NCI-H69 (cell line): ENCODE measurements at regions not wholly inside any gene's neighbourhood (a gene's known extent, or its start where the extent isn't known, plus 50 kb on each side); places are given as distances from the start of the nearest gene placed in this dataset.

Experiments
- DNase-seq: peaks from one replicate; lab custom pipeline; 2025; lab: John Stamatoyannopoulos, UW

DNA sequence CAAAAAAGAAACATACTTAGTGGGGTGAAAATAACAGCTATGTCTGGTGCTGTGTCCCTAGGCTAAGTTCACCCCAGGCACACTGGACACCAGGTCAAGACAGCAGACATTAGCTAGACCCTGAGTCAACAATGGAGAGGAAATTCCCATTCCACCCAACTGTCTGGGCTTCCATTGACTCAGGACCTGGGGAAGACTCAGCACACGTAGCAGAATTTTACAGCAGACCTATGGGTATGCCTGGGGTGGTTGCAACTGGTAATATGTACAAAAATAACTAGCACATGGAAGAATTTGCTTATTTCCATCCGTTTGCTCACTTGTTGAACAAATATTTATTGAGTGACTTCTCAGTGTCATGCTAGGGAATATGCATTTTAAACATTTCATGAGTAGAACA is 117.0 kb downstream of the GAS1 start:
- no peak for DNase-seq

DNA sequence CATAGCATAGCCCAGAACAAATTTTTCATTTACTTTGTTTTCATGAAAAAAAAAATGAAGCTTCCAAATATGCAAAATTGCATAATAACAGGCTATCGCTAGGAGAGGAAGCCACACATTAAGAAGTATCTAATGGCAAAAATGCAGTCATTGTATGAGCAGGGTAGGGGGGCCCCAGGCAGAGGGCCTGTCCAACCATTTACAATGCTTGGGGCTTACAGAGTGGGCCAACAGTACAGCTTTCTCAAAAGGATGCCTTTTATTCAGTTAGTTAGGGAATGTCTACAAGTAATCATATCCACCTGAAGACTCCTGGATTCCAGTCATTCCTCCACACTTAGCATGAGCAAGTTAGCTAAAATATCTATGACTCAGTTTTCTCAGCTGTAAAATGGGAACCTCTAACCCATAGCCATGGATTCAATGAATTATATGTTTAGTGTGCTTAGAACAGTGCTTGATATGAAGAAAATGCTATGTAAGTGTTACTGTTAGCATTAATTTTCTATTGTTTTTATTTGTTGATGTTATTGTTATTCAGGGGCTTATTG is 117.7 kb downstream of the GAS1 start:
- no peak for DNase-seq

DNA sequence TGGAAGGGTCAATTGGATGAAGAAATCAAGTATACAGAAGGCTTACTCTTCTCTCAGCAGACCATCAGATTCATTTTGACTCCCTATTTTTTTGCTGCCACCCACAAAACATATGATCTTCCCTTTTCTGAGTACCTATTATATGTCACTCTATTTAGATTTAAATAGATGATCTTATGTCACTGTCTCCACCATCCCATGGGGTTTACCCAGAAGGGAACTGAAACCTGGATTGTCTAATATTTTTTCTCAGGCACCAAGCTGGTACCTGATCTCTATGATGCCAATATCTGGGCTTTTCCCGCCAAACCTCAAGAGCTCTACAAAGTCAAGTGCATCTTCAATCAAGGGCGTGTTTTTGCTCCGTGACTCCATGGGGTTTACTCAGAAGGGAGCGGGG is 118.7 kb downstream of the GAS1 start:
- DNase-seq: no peak

DNA sequence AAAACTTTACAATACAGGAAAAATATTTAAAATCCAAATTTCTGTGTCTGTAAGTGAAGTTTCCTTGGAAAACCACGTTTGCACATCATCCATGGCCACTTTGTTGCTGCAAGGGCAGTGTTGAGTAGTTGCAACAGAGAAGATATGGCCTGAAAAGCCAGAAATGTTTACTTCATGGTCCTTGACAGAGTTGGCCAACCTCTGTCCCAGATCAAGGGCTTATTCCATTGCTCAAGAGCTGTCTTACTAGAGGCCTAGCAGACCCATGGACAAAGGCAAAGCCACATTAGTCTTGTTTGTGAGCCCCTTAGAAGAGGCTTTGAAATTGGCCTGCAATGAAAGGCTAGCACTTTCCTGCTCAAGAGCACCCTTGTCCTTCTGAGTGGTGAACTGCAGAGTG is 119.4 kb downstream of the GAS1 start:
- DNase-seq: no peak

DNA sequence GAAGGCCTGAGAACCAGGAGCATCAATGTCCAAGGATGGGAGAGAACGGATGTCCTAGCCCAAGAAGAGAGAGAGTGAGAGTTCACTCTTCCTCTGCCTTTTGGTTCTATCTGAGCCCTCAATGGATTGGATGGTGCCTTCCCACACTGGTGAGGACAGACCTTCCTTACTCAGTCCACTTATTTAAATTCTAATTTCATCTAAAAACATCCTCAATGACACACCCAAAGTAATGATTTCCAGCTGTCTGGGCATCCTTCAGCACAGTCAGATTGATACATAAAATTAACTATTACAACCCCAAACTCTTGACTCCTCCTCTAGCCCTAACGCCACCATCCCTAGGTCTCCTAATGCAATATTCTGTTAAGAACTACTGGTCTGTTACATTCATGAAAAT is 122.0 kb downstream of the GAS1 start:
- no peak for DNase-seq

DNA sequence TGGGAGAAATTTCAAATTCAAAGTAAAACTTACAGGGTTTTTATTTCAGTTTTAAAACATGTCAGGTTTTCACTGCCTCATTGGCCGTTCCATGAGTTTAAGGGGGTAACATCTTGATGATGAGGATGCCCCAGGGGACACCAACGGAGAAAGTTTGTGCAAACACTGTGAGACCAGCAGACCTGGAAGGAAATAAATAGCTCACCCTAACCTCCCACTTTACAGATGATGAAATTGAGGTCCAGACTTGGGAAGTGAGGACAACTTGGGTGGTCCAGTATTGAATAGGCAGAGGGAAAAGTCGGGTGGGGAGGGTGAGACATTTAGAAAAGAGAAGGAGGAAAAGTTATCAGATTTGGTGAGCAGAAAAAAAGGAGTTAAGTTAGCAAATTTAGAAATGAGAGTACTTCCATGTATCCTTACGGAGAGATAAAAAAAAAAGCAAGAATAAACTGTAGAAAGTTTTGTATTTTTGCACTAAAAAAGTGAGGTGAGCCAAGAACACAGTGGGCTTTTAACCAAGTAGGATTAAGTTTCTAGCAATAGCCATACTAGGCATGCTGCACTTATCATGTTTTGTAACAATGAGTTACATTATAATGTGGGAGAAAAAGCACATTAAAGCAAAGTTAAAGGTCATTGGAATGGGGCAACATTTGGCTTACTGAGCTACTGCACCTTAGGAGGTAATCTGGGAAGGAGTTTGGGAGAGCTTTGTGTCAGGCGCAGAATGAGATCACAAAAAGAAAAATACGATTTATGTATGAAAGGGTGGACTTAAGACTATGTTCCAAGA is 125.1 kb downstream of the GAS1 start:
- DNase-seq: no peak

DNA sequence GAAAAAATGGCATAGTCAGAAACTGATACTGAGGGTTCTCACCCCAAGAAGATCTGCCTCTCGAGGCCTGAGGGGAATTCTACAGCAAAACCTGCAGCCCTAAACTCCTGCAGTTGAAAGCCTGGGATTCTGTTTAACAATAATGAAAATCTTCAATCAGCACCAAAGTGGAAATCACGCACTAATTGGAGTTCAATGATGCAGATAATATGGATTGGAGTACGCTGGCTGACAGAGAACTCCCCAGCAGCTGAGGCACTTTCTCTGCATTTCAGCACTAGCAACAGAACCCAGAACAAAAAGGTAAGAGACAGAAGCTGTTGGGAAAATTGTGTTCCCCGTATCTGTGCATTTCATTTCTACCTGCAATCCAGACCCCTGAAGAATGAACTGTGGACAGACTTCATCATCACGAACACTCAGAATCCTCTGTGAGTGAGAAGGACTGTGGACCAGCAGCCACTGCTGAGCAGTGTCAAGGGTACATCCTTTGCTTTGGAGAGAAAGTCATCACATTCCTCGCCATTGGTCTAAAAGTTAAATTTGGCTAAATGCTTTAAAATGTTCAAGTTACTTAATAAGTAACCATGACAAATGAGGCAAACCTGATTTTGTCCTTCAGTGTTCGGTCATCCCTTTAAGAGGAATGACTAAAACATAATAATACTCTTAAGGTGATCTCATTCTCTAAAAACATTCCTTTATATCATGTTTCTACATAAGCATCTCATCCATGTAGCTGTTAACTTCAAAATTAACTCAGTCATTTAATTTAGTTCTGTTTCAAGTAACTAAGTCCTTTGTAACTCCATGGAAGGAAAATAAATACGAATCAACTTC is 126.1 kb downstream of the GAS1 start:
- no peak for DNase-seq

DNA sequence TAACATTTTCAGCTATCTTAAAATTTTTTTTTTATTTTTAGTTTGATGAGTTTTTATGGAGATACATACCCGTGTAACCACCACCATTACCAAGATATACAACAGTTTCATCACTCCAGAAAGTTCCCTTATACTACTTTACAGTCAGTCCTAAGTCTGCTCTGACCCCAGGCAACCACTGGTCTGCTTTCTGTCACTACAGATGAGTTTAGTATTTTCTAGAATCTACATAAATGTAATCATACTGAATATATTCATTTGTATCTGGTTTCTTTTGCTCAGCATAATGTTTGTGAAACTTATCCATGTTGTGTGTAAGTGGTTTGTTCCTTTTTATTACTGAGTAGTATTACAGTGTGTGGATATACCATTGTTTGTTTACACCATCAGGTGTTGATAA is 127.8 kb downstream of the GAS1 start:
- no peak for DNase-seq

DNA sequence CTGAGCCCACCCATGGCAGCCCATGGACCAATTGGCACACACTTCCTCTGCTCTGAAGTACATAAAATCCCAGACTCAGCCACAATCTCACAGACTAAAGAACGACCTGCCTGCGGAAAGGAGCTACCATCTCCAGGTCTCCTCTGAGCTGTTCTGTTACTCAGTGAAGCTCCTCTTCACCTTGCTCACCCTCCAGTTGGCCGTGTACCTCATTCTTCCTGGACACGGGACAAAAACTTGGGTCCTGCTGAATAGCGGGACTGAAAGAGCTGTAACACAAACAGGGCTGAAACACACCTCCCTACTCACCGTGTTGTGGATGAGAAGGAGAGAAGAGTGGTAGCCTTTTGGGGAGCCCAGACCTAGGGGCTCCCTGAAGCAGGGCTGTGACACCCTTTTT is 128.7 kb downstream of the GAS1 start:
- no peak for DNase-seq

DNA sequence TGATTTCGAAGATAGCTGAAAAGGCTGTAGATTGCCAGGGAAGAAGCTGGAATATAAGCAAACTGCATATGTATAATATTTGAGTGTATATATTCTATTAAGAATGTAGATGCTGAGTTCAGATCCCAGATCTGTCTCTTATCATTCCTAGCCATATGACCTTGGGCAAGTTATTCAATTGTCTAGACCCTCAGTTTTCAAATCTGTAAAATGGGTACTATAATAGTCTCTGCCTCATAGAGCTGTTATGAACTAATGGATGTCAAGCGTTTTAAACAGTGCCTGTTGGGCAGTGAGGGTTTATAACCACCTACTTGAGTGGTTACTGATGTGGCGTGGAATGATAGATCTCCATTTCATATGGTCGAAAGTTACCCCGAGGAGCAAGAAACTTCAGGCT is 130.4 kb downstream of the GAS1 start:
- DNase-seq: no peak

DNA sequence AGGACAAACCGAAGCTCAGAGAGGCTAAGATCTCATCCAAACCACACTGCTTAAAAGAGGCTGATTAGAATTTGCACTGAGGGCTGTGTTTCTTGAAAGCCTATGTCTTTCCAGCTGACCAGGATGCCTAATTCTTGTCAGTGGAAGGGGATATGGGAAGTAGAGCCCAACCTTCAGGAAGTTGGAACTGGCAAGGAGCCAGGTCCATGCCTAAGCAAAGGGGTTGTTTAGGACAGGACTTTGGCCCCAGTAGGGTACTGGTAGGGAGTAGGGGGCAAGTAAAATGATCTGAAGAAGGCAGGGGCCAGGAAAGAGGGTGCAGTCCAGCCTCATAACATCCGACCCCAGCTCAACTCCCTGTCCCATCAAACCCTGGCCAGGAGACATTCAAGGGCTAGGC is 130.9 kb downstream of the GAS1 start:
- no peak for DNase-seq

DNA sequence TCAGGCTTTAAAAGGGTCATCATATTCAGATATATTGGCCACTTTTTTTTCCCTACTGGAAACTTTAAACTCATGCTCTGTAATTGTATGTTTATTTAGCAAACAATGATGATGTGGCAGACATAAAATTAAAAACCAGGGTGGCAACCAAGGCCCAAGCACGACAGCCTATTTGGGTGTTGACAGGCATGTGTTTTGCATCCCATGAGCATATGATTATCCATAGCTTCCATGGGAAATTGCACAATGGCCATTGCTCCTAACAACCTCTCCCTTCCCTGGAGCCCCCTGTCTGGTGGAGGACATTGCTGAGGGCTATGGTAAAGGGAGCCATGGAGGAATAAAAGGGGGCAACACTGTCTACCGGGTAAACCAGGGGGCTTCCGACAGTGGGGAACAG is 134.7 kb downstream of the GAS1 start:
- DNase-seq: no peak

DNA sequence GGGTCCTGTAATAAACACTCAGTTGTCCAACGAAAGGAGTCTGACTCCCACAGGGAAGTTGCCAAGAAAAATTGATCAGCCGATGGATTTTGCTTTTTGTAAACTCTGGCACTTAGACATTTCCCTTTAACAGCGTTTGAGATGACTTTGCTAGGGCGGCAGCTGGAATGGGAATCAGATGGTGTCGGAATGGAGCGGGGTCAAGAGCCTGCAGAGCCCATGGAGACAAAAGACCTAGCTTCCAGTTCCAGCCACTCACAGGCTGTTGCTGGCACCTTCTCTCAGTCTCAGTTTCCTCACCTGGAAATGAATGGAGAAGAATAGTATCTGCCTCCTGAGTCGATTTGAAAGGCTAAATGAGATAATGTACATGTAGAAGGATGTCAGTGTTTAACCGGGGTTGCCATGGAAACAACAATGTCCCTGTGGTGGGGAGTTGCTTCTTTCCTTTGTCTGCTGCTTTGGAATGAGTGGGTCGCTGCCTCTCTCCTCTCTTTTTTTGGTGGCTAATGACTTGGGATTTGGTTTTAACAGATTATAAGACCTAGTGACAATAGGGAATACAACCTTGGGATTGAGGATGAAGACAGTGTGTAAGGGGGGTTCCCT is 137.4 kb downstream of the GAS1 start:
- no peak for DNase-seq

DNA sequence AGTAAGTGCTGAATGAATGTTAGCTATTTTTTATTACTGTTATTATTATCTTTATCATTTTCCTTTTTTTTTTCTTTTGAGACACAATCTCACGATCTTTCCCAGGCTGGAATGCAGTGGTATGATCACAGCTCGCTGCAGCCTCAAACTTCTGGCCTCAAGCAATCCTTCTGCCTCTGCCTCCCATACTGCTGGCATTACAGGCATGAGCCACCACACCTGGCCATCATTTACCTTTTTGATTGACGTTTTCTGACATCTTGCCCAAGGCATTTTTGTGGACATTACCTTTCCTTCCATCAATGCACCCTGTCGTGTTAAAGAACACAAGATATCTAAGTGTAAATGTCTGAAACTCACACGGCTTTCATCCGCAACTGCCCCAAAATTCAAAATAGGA is 138.2 kb downstream of the GAS1 start:
- no peak for DNase-seq

DNA sequence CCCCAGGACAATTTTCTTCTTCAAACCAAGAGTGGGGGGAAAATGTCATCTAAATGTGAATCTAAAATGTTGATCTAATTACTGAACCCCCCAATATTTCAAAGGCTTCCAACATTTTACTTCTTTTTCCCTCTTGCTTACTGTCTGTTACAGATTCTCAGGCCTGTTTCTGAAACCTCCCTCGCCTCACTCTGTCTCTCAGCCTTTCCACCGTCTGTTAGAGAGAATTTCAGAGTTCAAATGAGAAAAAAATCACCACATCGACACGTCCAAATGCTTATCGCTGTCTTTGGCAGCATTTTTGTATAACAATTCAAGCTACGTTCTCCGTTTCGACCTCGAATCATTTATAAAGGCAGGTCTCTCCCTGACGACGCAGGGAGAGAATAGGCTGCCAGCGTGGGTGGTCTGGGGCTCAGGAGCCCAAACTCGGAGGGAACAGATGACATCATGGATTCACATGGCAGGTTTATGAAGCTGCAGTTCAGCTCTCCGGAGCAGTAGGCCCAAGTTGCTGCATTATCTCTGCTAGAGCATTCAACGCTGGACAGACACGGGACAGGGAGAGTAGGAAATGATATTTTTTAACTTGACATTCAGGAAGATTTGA is 139.8 kb downstream of the GAS1 start:
- DNase-seq: no peak

DNA sequence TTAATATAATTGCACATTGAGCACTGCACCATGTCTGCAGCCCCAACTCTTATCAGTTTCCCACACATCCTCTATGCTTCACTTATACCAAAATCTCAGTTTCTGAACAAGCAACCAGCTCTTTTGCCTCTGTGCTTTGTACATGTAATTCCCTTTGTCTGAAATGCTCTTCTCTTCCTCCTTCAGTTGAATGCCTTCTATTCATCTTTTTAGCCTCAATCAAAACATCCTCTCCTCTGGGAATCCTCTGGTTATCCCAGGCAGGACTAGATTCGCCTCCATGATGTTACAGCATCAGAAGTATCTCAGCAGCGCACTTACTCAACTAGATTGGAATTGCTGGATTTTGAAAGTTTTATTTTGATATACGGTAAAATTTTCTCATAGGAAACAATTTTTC is 143.3 kb downstream of the GAS1 start:
- no peak for DNase-seq

DNA sequence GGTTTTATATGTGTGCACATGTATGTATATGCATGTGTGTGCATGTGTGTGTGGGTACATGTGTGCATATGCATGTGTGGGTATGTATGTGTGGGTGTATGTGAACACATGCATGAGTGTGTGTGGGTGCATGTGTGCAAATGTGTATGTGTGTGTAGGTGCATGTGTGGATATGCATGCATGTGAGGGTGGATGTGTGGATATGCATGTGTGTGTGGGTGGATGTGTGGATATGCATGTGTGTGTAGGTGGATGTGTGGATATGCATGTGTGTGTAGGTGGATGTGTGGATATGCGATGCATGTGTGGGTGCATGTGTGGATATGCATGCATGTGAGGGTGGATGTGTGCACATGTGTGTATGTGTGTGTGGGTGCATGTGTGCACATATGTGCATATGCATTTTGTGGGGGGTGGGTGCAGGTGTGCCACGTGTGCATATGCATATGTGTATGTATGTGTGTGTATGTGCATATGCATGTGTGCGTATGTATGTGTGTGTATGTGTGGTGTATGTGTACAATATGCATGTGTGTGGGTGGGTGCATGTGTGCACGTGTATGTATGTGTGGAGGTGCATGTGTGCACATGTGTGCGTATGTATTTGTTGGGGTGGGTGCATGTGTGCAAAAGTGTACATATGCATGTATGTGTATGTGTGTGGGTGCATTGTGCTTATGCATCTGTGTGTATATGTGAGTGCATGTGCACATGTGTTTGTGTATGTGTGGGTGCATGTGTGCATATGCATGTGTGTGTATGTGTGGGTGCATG is 144.2 kb downstream of the GAS1 start:
- DNase-seq: no peak

DNA sequence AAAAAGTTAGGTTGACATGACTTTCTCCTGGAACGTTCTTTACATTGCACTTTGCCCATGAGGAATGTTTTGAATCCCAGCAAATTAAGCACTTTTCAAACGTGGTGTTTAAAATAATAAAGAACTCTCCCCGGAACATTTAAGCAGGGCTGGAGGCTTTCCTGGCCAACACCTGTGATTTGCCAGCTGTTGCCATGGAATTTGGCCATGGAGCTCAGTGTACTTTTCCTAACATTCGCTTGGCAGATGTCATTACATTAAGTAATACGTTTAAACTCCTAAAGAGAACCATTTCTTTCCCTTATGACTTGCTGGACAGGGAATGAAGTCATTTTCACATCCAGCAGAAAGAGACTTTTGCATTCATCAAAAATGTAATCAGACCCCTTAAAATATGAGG is 146.1 kb downstream of the GAS1 start:
- DNase-seq: no peak

DNA sequence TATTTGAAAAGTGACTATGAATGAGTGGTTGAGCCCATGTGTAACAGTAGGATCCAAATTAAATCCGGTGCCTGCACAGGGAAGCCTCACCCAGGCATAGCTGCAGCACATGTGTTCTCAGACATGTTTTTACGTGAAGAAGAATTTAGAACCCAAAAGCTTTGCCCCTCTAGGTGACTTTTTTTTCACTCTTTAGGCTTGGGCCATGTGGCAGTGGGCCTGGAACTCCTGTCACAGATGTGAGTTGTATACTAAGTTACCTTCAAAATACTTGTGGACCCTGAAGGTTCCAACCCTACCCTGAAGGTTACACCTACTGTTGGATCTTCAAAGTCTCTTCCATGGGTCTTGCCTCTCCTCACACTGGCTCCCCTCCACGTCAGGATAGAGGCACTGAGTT is 146.6 kb downstream of the GAS1 start:
- no peak for DNase-seq

DNA sequence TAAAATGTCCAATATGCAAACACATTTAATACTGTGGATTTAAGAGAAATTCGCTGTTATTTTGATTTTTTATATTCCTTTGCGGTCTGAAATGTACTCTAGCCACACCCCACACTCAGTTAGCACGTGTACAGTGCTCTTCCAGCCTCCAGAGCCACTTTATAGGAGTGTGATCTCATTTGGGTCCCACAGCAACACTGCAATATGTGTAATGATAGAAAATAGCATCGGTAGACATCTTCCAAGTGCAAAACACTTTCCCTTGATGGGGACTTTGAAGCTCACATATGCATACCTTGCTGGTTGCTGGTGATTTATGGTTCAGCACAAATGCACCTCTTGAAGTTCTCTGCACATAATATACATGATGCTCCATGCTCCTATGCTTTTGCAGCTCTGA is 148.3 kb downstream of the GAS1 start:
- no peak for DNase-seq

DNA sequence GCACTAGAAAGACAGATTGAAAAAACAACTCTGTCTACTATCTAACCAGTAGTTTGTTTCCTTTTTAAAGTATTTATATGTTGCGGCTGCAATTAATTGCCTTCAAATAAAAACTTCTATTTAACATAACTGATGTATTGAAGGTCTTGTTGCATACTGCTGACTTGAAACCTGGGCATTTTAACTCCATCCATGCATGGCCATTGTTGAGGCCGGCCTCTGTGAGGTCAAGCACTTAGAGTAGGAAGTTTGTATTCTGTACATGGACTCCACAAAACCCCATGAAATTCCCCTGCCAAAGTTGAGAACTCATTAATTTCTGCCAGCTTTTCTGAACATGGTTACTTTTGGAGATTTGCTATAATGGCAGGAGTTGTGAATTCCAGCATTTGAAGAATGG is 150.6 kb downstream of the GAS1 start:
- no peak for DNase-seq
